SK-N-SH (cell line): ENCODE measurements at regions not wholly inside any gene's neighbourhood (a gene's known extent, or its start where the extent isn't known, plus 50 kb on each side); places are given as distances from the start of the nearest gene placed in this dataset.

Experiments
- CTCF ChIA-PET: fragments of 300-600, 350-600 bp; formaldehyde crosslinking; extraction: SDS; loops from one replicate; lab custom pipeline; 2021; lab: Yijun Ruan, JAX
- POLR2A ChIA-PET: fragments of 350-600 bp; sonication (Branson Sonifier 250); formaldehyde crosslinking; extraction: SDS; loops from one replicate; lab custom pipeline; 2020; ENCODE audit warnings: antibody characterized with exemption, inconsistent platforms; lab: Yijun Ruan, JAX
- DNase-seq: peaks from one replicate; pipeline ENCODE4 v3.0.0; 2012
- H2AFZ ChIP-seq: fragments of 200-600 bp; sonication (generic); 2 replicates; pipeline ENCODE4 v1.8.1; 2016; ENCODE audit warnings: antibody characterized with exemption, mild to moderate bottlenecking, low read depth
- H3F3A ChIP-seq: fragments of 200-600 bp; sonication (generic); replicated peaks from 2 replicates; pipeline ENCODE3; 2016; ENCODE audit warnings: antibody characterized with exemption, mild to moderate bottlenecking; ENCODE audit not compliant: insufficient read depth
- H3K27ac ChIP-seq, 2 experiments: fragments of 200-500 bp in 1 of 2; fragments of 200-600 bp in 1 of 2; sonication (Bioruptor generic) in 1 of 2; sonication (generic), shearing (Covaris generic) in 1 of 2; 2 replicates each; pipeline versions ENCODE4 v1.5.1 to v1.6.1; 2014 to 2016; ENCODE audit warnings: low read depth in 2 of 2, inconsistent platforms in 1 of 2, low read length in 1 of 2, mild to moderate bottlenecking in 1 of 2, mixed read lengths in 1 of 2
- H3K27me3 ChIP-seq: fragments of 200-600 bp; sonication (generic), shearing (Covaris generic); 2 replicates; pipeline ENCODE4 v1.6.1; 2016; ENCODE audit warnings: mixed run types; ENCODE audit not compliant: insufficient read depth
- H3K36me3 ChIP-seq, 2 experiments: fragments of 200-500 bp in 1 of 2; fragments of 200-600 bp in 1 of 2; sonication (Bioruptor generic) in 1 of 2; sonication (generic) in 1 of 2; replicated peaks in 1 of 2; 2 replicates each; pipeline versions ENCODE3 to v1.5.1; 2014 to 2016; ENCODE audit warnings: low read length in 1 of 2, mild to moderate bottlenecking in 1 of 2; ENCODE audit not compliant: insufficient read depth in 2 of 2, control insufficient read depth in 1 of 2
- H3K4me1 ChIP-seq, 2 experiments: fragments of 200-500 bp in 1 of 2; fragments of 200-600 bp in 1 of 2; sonication (Bioruptor generic) in 1 of 2; sonication (generic), shearing (Covaris generic) in 1 of 2; 2 replicates each; pipeline versions ENCODE4 v1.5.1 to v1.6.1; 2014 to 2016; ENCODE audit warnings: low read depth in 1 of 2, low read length in 1 of 2, mixed run types in 1 of 2; ENCODE audit not compliant: insufficient read depth in 2 of 2, control insufficient read depth in 1 of 2
- H3K4me2 ChIP-seq: fragments of 200-600 bp; sonication (generic), shearing (Covaris generic); 2 replicates; pipeline ENCODE4 v1.6.1; 2017; ENCODE audit warnings: mixed run types
- H3K4me3 ChIP-seq, 2 experiments: fragments of 200-500 bp in 1 of 2; fragments of 200-600 bp in 1 of 2; sonication (Bioruptor generic) in 1 of 2; sonication (generic), shearing (Covaris generic) in 1 of 2; 2 replicates each; pipeline versions ENCODE4 v1.5.1 to v1.8.1; 2014 to 2016; ENCODE audit warnings: low read depth in 2 of 2, inconsistent platforms in 1 of 2, low read length in 1 of 2, mild to moderate bottlenecking in 1 of 2, mixed read lengths in 1 of 2, moderate library complexity in 1 of 2
- H3K79me2 ChIP-seq: fragments of 200-600 bp; sonication (generic); 2 replicates; pipeline ENCODE4 v1.8.1; 2017; ENCODE audit warnings: mild to moderate bottlenecking; ENCODE audit not compliant: insufficient read depth
- H3K9ac ChIP-seq: fragments of 200-600 bp; sonication (generic); 2 replicates; pipeline ENCODE4 v1.6.1; 2017; ENCODE audit warnings: mixed run types
- H3K9me2 ChIP-seq: fragments of 200-600 bp; sonication (generic); 2 replicates; pipeline ENCODE4 v1.6.1; 2017; ENCODE audit warnings: mixed run types
- H3K9me3 ChIP-seq: fragments of 200-600 bp; sonication (generic); 2 replicates; pipeline ENCODE4 v1.6.1; 2017; ENCODE audit warnings: mixed run types, mild to moderate bottlenecking, moderate library complexity
- H4K20me1 ChIP-seq: fragments of 200-600 bp; sonication (generic); 2 replicates; pipeline ENCODE4 v1.6.1; 2017; ENCODE audit warnings: mild to moderate bottlenecking, mixed run types; ENCODE audit not compliant: insufficient read depth
- CHD2 ChIP-seq: fragments of 150-350 bp; IDR thresholded peaks from 2 replicates; pipeline ENCODE4 v1.6.1; 2018; ENCODE audit warnings: low read length; ENCODE audit not compliant: partially characterized antibody
- EP300 ChIP-seq, 2 experiments: IDR thresholded peaks; 2 replicates each; pipeline versions ENCODE4 v1.4.0 to v1.6.1; 2012; ENCODE audit warnings: borderline replicate concordance in 1 of 2, low read depth in 1 of 2, low read length in 1 of 2
- GABPA ChIP-seq: IDR thresholded peaks from 2 replicates; pipeline ENCODE4 v1.4.0; 2012; ENCODE audit warnings: low read depth, mild to moderate bottlenecking
- GATA2 ChIP-seq: sonication (generic); formaldehyde crosslinking; IDR thresholded peaks from 2 replicates; pipeline ENCODE4 v1.5.0; 2020; ENCODE audit warnings: mild to moderate bottlenecking, missing genetic modification reagents
- IRF3 ChIP-seq: fragments of 150-350 bp; IDR thresholded peaks from 2 replicates; pipeline ENCODE4 v1.6.1; 2016; ENCODE audit warnings: mild to moderate bottlenecking, low read depth, low read length
- MAX ChIP-seq: IDR thresholded peaks from 2 replicates; pipeline ENCODE4 v1.4.0; 2012; ENCODE audit warnings: low read depth
- MEF2A ChIP-seq: IDR thresholded peaks from 2 replicates; pipeline ENCODE4 v1.4.0; 2012; ENCODE audit warnings: low read depth, borderline replicate concordance
- MXI1 ChIP-seq: IDR thresholded peaks from 2 replicates; pipeline ENCODE4 v1.6.1; 2012; ENCODE audit warnings: mild to moderate bottlenecking, low read depth, low read length, improper control_type of control experiment
- PBX3 ChIP-seq: IDR thresholded peaks from 2 replicates; pipeline ENCODE4; 2012
- POLR2AphosphoS5 ChIP-seq: IDR thresholded peaks from 2 replicates; pipeline ENCODE4 v1.6.1; 2012; ENCODE audit warnings: low read depth, low read length
- RCOR1 ChIP-seq: fragments of 150-350 bp; IDR thresholded peaks from 2 replicates; pipeline ENCODE4 v1.6.1; 2017; ENCODE audit warnings: antibody characterized with exemption, low read length
- RFX5 ChIP-seq: IDR thresholded peaks from 2 replicates; pipeline ENCODE4 v1.6.1; 2012; ENCODE audit warnings: mild to moderate bottlenecking, improper control_type of control experiment, low read length
- USF1 ChIP-seq: IDR thresholded peaks from 2 replicates; pipeline ENCODE4 v1.4.0; 2012; ENCODE audit warnings: low read depth, borderline replicate concordance
- USF2 ChIP-seq: fragments of 150-350 bp; IDR thresholded peaks from 2 replicates; pipeline ENCODE4 v1.6.1; 2017; ENCODE audit warnings: antibody characterized with exemption, low read length, low read depth, borderline replicate concordance
- YY1 ChIP-seq: IDR thresholded peaks from 2 replicates; pipeline ENCODE4 v1.4.0; 2012; ENCODE audit warnings: low read depth, mild to moderate bottlenecking
- ZBTB33 ChIP-seq: IDR thresholded peaks from 2 replicates; pipeline ENCODE4 v1.4.0; 2012; ENCODE audit warnings: low read depth, borderline replicate concordance
- WGBS: methylation state at CpG from one replicate; pipeline ENCODE4 v1.1.6; 2017; ENCODE audit warnings: low lambda C conversion rate; 5-methylcytosine and 5-hydroxymethylcytosine counted together

GRCh38 chr14:38737686-38738407 lies 365.2 kb downstream of the SEC23A start (continued):
- TF ChIP-seq PBX3, result no peak
- no peak for TF ChIP-seq GATA2 (CRISPR knock-in tag)
- no peak for TF ChIP-seq YY1
- no peak for TF ChIP-seq MEF2A
- no peak for TF ChIP-seq MXI1
- TF ChIP-seq EP300 (IDR thresholded peaks at IDR 0.05; ENCODE audit: borderline replicate concordance in 1 of 2, low read depth in 1 of 2, low read length in 1 of 2), result no peak
- no peak for TF ChIP-seq RFX5
- TF ChIP-seq MAX, result no peak
- TF ChIP-seq GABPA, result no peak
- TF ChIP-seq ZBTB33, result no peak

GRCh38 chr14:38735005-38735404 lies 368.0 kb downstream of the SEC23A start:
- Histone ChIP-seq H3K36me3 (no peaks in the 10 kb centered on the region), H3K9me3 (no peaks in the 10 kb centered on the region), H3K27me3 (no peaks in the 10 kb centered on the region), H3K4me2 (no peak overlapping the region), H3K27ac (no peak overlapping the region), H3K9me2 (no peaks in the 10 kb centered on the region), H3K9ac (no peak overlapping the region), H2AFZ (no peak overlapping the region), H3F3A (no peaks in the 10 kb centered on the region)
- CTCF ChIA-PET, result no interaction called here
- POLR2A ChIA-PET, result no interaction called here
- WGBS, result 20% methylated on average over 5 of the region's 5 CpGs
- TF ChIP-seq MEF2A, result no peak
- no peak for TF ChIP-seq RCOR1
- TF ChIP-seq, all 33 proteins: peak for 0
- no peaks in the 10 kb centered on the region for H3K4me1 ChIP-seq
- no peak overlapping the region for H3K4me3 ChIP-seq
- no peaks in the 10 kb centered on the region for H4K20me1 ChIP-seq
- H3K79me2 ChIP-seq, result no peaks in the 10 kb centered on the region
- no peak for DNase-seq

- POLR2A ChIA-PET, result no interaction called here
Observed at GRCh38 chr14:38731962-38732361, 371.1 kb downstream of the SEC23A start.

More at GRCh38 chr14:38731962-38732361, 371.1 kb downstream of the SEC23A start:
- no peaks in the 10 kb centered on the region for H3K79me2 ChIP-seq
- H3K4me3 ChIP-seq, result no peak overlapping the region
- H3K4me1 ChIP-seq, result no peaks in the 10 kb centered on the region
- H3K9me2 ChIP-seq, result no peaks in the 10 kb centered on the region
- no peaks in the 10 kb centered on the region for H3F3A ChIP-seq
- H4K20me1 ChIP-seq, result no peaks in the 10 kb centered on the region
- H2AFZ ChIP-seq, result no peak overlapping the region
- no peaks in the 10 kb centered on the region for H3K9me3 ChIP-seq
- no peak overlapping the region for H3K9ac ChIP-seq
- H3K36me3 ChIP-seq, result no peaks in the 10 kb centered on the region
- CTCF ChIA-PET, result no interaction called here
- 0% methylated on average over 1 of the region's 1 CpG for WGBS
- H3K27ac ChIP-seq, result no peak overlapping the region
- no peak for DNase-seq
- H3K4me2 ChIP-seq, result no peak overlapping the region
- TF ChIP-seq IRF3, result no peak
- no peak for TF ChIP-seq USF1
- no peak for TF ChIP-seq MXI1
- TF ChIP-seq MEF2A, result no peak
- TF ChIP-seq USF2, result no peak
- no peak for TF ChIP-seq EP300 (IDR thresholded peaks at IDR 0.05; ENCODE audit: borderline replicate concordance in 1 of 2, low read depth in 1 of 2, low read length in 1 of 2)
- TF ChIP-seq POLR2AphosphoS5, result no peak
- no peak for TF ChIP-seq CHD2
- H3K27me3 ChIP-seq, result no peaks in the 10 kb centered on the region
